ENCODE measurements at regions not wholly inside any gene's neighbourhood (a gene's known extent, or its start where the extent isn't known, plus 50 kb on each side); places are given as distances from the start of the nearest gene placed in this dataset.

- TF ChIP-seq CHD7 (IDR thresholded peaks at IDR 0.05; ENCODE audit: insufficient replicate concordance, low read length) = no peak
- no peak for TF ChIP-seq MAX (IDR thresholded peaks at IDR 0.05)
- no peak for TF ChIP-seq CTCF (IDR thresholded peaks at IDR 0.05; ENCODE audit: control extremely low read depth in 1 of 3, insufficient read depth in 1 of 3, low read depth in 1 of 3, low read length in 3 of 3)
- TF ChIP-seq KDM1A (IDR thresholded peaks at IDR 0.05; ENCODE audit: borderline replicate concordance, low read length) = no peak
- TF ChIP-seq KDM5A (IDR thresholded peaks at IDR 0.05; ENCODE audit: low read length) = no peak
- TF ChIP-seq CHD1 (IDR thresholded peaks at IDR 0.05; ENCODE audit: low read depth, low read length) = no peak
- no peak for TF ChIP-seq POLR2AphosphoS5 (IDR thresholded peaks at IDR 0.05; ENCODE audit: low read depth, low read length)
- no peak for TF ChIP-seq TAF1 (IDR thresholded peaks at IDR 0.05; ENCODE audit: low read depth, low read length)
- TF ChIP-seq CBX8 (IDR thresholded peaks at IDR 0.05; ENCODE audit: borderline replicate concordance, low read depth, low read length) = no peak
- no peak for TF ChIP-seq JUN (IDR thresholded peaks at IDR 0.05; ENCODE audit: low read depth, low read length)
These were observed 352.6 kb upstream of the VRK2 start (continued) for GRCh38 chr2:57693965-57694364.

Data from H1 (cell line).